HG03460 (cell line): ENCODE measurements at regions not wholly inside any gene's neighbourhood (a gene's known extent, or its start where the extent isn't known, plus 50 kb on each side); places are given as distances from the start of the nearest gene placed in this dataset.
A peak's percentile ranks its signal among the peaks of the same experiment; 100 is the strongest.
"Not testable (repeated sequence)": the region's sequence is repeated elsewhere in the genome, so short reads cannot be mapped to it uniquely, and the experiment has no call there.

Source experiments
- ATAC-seq: cut with Tn5 transposase; IDR thresholded peaks from one replicate; pipeline ENCODE4 v1.9.1; 2021; ENCODE audit not compliant: unreplicated experiment

DNA sequence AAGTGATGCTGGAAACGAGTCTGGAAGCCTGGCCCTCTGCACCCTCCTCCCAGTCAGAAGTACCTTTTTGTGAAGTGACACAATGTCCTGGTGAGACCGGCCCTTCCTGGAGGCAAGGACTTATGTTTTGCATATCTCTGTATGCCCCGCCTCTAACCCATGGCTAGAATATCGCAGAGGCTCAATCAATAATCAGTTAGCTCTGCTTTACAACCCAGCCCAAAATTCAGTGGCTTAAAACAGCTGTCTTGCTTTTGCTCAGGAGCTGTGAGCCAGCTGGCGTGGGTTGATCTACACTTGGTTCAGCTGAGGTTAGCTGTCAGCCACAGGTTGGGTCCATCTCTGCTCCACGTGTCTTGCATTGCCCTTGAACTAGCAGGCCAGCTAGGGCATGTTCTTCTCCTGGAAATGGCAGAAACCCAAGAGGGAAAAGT, 98.8 kb upstream of the METTL14 start:
- ATAC-seq: no peak

DNA sequence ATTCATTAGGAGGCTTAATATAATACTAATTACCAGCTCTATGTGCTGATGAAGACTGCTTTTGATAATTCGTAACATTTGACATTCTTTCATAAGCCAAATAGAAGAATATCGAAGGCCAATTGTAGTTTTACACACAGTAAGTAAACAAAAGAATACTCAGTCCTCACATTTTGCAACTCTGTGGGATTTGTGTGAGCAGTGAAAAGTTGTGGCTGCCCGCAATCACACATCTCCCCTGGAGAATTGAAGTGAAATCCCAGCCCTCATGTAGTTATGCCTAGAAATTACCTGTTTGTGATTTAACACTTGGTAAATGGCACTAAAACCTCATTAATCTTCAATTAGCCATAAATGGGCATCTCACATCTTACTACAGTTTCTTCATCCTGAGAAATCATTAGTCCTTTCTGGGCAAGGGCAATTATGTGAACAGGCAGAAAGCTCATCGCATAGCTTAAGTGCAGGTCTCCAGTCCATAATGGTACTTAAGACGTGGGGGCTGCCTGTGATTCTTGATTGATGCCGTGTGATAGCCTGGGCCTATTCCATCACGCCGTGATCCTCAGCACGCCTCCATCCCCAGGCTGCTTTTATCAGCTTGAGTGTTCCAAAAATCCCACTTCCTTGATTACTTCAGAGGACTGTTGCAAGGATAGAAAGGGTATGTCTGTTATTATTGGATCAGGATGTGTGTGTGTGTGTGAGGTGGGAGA, 97.9 kb upstream of the METTL14 start:
- ATAC-seq: no peak

DNA sequence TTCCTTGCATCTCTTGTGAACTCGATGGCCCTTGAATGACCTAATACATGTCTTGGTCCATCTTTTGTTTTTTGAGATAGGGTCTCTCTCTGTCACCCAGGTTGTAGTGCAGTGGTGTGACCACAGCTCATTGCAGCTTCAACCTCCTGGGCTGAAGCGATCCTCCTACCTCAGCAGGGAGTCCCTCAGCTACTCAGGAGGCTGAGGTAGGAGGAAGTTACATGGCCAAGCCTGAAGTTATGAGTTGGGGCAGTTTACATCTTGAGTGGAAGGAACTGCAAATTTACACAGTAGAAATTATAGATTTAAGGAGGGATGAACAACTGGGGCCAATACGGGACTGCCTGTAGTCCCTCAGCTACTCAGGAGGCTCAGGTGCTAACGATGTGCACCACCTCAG, 97.2 kb upstream of the METTL14 start:
- no peak for ATAC-seq

DNA sequence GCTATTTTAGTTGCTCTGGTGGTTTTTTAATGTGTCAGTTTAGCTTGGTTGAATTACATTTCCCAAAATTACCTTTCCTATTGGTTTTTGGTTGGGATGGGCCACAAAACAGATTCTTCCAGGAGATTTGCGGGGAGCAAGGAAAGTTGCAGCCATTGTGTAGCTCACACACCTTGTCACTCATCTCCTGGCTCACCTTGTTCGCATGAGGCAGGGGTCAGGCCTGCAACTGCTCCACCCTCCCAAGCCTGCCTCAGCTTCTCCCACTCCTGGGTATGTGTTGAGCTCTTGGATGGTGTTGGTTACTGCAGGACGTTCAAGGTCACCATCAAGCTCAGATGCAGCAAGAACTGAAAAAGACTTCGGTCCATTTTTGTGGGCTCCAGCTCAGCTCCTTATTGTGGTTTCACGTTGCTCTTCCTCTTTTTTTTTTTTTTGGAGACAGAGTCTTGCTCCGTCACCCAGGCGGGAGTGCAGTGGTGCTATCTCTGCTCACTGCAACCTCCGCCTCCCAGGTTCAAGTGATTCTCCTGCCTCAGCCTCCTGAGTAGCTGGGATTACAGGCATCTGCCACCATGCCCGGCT, 95.6 kb upstream of the METTL14 start:
- ATAC-seq: no peak

DNA sequence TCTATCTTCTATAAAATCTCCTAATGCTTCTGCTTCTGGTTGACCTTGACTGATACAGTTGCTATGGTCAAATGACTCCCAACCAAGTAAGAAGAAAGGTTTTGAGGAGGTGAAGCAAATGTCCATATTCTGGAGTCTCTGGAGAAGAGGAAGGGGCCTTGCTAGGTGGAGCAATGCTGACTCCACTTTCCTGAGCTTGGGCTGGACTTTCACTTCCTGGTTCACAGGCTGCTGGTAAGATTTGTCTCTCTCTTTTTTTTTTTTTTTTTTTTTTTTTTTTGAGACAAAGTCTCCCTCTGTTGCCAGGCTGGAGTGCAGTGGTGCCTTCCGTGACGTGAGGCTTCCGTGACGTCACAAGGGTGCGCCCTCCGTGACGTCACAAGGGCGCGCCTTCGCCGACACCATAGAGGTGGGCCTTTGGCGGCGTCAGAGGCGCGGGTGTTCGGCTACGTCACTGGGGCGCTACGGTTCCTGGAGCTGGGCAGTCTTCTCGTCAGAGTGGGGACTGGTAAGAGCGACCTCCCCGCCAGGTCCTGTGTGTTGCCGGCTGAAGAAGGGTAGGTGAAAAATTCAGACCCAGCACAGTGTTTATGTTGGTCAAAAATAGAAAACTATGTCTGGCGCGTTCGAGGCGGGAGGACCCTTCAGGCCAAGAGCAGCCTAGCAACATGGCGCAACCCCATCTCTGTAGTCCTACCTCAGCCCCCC, 93.7 kb upstream of the METTL14 start:
- peak; percentile 97 for ATAC-seq

DNA sequence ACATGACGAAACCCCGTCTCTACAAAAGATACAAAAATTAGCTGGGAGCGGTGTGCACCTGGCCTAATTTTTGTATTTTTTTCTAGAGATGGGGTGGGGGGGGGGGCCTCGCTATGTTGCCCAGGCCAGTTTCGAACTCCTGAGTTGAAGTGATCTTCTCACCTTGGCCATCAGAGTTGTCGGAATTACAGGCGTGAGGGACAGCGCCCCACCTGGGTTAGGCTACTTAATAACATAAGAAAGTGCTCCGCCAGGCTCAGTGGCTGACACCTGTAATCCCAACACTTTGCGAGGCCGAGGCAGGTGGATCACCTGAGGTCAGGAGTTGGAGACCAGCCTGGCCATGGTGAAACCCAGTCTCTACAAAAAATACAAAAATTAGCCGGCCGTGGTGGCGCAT, 92.9 kb upstream of the METTL14 start:
- ATAC-seq: not testable (repeated sequence)

DNA sequence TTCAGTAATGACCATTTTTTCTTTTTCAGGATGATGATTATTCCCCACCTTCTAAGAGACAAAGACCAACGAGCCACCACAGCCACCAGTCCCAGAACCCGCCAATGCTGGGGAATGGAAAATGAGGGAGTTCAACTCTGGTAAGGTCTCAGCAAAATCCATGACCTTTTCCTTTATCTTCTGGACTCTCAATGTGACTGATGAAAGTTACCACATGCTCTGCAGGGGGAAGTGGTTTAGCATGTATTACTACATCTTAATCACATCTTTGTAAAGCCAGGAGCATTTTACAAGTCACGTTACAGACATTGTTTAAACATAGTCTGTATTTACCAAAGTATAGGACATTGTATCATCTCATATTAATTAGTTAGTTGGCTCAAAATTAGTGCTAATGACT, 89.3 kb upstream of the METTL14 start:
- ATAC-seq: not testable (repeated sequence)

DNA sequence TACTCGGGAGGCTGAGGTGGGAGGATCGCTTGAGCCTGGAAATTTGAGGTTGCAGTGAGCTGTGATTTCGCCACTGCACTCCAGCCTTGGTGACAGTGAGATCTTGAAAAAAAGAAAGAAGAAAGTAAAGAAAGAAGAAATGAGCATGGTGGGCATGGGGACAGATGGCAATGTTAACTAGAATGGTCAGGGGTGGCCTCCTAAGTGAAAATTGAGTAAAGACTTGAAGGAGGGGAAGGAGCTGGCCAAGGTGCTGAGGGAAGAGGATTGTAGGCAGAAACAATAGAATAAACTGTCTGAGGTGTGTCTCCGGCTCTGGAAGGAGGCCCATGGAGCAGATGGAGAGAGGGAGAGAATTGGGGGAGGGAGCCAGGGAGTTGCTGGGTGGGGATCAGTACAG, 60.1 kb upstream of the METTL14 start:
- ATAC-seq: not testable (repeated sequence)

DNA sequence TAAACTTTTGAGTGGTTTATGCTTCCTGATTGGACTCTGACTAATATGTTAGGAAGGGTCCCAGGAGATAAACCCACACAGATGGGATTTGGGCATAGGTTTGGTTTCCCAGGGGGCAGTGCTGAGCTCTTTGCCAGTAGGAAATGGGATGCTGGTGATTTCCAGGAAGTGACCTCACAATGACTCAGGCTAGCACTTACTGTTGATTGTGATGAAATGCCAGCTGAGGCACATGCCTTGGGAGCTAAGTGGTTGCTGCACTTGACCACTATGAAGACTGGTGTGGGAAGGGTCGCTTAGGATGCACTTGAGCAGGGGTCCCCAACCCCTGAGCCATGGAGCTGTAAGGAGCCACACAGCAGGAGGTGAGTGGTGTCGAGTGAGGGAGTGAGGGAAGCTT, 55.5 kb upstream of the METTL14 start:
- ATAC-seq: not testable (repeated sequence)

DNA sequence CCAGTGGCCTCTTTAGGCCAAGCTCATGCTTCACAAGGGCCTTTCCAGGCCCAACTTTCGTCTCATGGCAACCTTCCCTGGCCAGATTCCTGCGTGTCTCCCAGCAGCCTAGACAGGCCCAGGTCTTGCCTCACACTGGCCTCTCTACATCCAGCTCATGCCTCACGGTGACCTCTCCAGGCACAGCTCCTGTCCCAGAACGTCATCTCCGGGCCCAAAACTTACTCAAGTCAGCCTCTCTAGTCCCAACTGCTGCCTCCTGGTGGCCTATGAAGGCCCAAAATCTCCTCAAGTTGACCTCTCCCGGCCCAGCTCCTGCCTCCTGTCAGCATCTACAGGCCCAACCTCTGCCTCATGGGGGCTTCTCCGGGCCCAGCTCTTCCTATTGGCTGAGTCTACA, 54.3 kb upstream of the METTL14 start:
- ATAC-seq: not testable (repeated sequence)

DNA sequence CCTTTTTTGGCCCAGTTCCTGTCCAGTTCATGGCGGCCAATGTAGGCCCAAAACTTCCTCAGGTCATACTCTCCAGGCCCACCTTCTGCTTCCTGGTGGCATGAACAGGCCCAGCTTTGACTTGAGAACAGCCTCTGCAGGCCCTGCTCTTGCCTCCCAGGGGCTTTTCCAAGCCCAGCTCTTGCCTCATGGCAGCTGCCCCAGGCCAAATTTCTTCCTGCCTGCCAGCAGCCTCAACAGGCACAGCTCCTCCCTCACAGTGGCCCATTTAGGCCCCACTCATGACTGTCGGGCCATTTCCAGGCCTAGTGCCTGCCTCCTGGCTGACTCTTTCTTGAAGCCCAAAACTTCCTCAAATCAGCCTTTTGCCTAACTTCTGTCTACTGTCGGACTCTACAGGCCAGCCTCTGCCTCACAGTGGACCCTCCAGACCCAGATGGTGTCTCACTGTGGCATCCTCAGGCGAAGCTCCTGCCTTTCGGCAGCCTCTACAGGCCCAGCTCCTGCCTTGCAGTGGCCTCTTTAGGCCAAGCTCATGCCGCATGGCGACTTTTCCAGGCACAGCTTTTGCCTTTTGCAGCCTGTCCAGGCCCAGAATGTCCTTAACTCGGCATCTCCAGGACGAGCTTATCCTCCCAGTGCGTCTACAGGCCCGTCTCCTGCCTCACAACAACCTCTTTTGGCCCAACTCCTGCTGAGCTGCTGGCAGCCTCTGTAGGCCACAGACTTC, 53.7 kb upstream of the METTL14 start:
- ATAC-seq: not testable (repeated sequence)

DNA sequence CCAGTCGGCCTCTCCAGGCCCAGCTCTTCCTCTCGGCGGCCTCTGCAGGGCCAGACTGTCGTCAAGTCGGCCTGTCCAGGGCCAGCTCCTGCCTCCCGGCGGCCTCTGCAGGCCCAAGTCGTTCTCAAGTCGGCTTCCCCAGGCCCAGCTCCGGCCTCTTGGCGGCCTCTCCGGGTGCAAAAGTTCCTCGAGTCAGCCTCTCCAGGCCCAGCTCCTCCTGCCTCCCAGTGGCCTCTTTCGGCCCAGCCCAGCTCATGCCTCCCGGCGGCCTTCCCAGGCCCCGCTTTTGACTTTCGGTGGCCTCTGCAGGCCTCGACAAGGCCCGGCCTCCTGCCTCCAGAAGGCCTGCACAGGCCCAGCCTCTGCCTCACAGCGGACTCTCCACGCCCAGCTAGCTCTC, 51.7 kb upstream of the METTL14 start:
- not testable (repeated sequence) for ATAC-seq

DNA sequence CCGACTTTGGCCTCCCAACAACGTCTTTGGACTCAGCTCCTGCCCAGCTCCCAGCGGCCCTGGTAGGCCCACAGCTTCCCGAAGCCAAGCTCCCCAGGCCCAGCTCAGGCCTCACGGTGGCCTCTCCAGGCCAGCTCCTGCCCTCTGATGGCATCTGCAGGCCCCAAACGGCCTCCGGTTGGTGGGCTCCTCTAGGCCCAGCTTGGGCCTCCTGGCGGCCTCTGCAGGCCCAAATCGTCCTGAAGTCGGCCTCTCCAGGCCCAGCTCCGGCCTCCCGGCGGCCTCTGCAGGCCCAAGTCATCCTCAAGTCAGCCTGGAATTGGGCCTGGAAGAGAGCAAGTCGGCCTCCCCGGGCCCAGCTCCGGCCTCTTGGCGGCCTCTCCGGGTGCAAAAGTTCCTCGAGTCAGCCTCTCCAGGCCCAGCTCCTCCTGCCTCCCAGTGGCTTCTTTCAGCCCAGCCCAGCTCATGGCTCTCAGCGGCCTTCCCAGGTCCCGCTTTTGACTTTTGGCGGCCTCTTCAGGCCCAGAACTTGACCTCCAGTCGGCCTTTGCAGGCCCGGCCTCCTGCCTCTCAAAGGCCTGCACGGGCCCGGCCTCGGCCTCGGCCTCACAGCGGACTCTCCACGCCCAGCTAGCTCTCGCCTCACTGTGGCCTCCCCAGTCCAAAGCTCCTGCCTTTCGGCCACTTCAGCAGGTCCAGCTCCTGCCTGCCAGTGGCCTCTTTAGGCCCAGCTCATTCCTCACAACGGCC, 50.9 kb upstream of the METTL14 start:
- not testable (repeated sequence) for ATAC-seq
